Activated B cell treated with CpG ODN at 0.5 μM for 24 hours (primary cell): ENCODE measurements at regions not wholly inside any gene's neighbourhood (a gene's known extent, or its start where the extent isn't known, plus 50 kb on each side); places are given as distances from the start of the nearest gene placed in this dataset.
"Not testable (repeated sequence)": the region's sequence is repeated elsewhere in the genome, so short reads cannot be mapped to it uniquely, and the experiment has no call there.

Experiments
- ATAC-seq: fragments of 200-7000 bp; cut with Tn5 transposase; one replicate; pipeline ENCODE4 v1.10.0; 2021; ENCODE audit warnings: low read depth, mild to moderate bottlenecking, moderate library complexity
- CTCF ChIA-PET: fragments of 350-600 bp; sonication (Branson Sonifier 250); formaldehyde crosslinking; loops from one replicate; lab custom pipeline; 2021; ENCODE audit warnings: antibody characterized with exemption; lab: Charles Lee
- POLR2A ChIA-PET: fragments of 350-600 bp; sonication (Branson Sonifier 250); formaldehyde crosslinking; loops from one replicate; lab custom pipeline; 2021; ENCODE audit warnings: antibody characterized with exemption; lab: Charles Lee
- DNase-seq: peaks from one replicate; pipeline ENCODE4 v3.0.0; 2022
- H3K27ac Mint-ChIP-seq: one replicate; pipeline ENCODE4 v1.8.0; 2020; ENCODE audit warnings: mixed read lengths
- H3K27me3 Mint-ChIP-seq: one replicate; pipeline ENCODE4 v1.8.0; 2021; ENCODE audit warnings: mixed read lengths
- H3K36me3 Mint-ChIP-seq: one replicate; pipeline ENCODE4 v1.8.0; 2021; ENCODE audit warnings: low read depth, mixed read lengths
- H3K4me1 Mint-ChIP-seq: one replicate; pipeline ENCODE4 v1.8.0; 2021; ENCODE audit warnings: mixed read lengths
- H3K4me3 Mint-ChIP-seq: one replicate; pipeline ENCODE4 v1.8.0; 2020; ENCODE audit warnings: mild to moderate bottlenecking, mixed read lengths
- H3K9me3 Mint-ChIP-seq: one replicate; pipeline ENCODE4 v1.8.0; 2020; ENCODE audit warnings: mixed read lengths
- CTCF ChIP-seq: fragments of 200-600 bp; IDR thresholded peaks from one replicate; pipeline ENCODE4 v1.8.0; 2022; ENCODE audit warnings: antibody characterized with exemption, mild to moderate bottlenecking
- intact Hi-C: fragments of 100-400 bp; cut with micrococcal nuclease; formaldehyde crosslinking; loops from one replicate; pipeline ENCODE4 v1.15.1; 2024

DNA sequence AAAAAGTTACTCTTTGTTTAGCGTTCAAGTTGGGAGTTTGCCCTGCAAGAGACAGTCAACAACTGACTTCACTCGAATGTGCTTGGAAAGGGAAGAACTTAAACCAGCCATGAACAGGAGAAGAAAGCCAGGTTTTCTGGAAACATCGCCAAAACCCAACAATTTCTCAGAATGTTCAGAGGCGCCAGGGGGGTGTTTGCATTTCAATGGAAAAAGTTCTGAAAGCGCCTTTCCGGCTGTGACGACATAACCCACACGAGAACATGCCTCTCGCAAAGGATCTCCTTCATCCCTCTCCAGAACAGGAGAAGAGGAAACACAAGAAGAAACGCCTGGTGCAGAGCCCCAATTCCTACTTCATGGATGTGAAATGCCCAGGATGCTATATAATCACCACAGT lies 78.1 kb upstream of the ADGRA3 start:
- CTCF ChIA-PET, result no interaction called here
- Mint-ChIP-seq H3K9me3 (no peaks in the 10 kb centered on the region), H3K36me3 (no peaks in the 10 kb centered on the region), H3K4me1 (no peaks in the 10 kb centered on the region), H3K27ac (no peak overlapping the region), H3K27me3 (no peaks in the 10 kb centered on the region), H3K4me3 (no peak overlapping the region)
- no peak for ATAC-seq
- POLR2A ChIA-PET, result no interaction called here
- DNase-seq, result no peak
- intact Hi-C loops, result no loop called here
- no peak for TF ChIP-seq CTCF

- no peaks in the 10 kb centered on the region for H3K27me3 Mint-ChIP-seq
- ChIA-PET POLR2A (no interaction called here), CTCF (no interaction called here)
- intact Hi-C loops, result no loop called here
- TF ChIP-seq CTCF, result no peak
- no peaks in the 10 kb centered on the region for H3K4me1 Mint-ChIP-seq
- no peaks in the 10 kb centered on the region for H3K36me3 Mint-ChIP-seq
- H3K27ac Mint-ChIP-seq, result no peak overlapping the region
- DNase-seq (no peak), ATAC-seq (no peak)
- no peaks in the 10 kb centered on the region for H3K9me3 Mint-ChIP-seq
- no peak overlapping the region for H3K4me3 Mint-ChIP-seq
Measured at GRCh38 chr4:22595684-22596083, 79.8 kb upstream of the ADGRA3 start.

DNA sequence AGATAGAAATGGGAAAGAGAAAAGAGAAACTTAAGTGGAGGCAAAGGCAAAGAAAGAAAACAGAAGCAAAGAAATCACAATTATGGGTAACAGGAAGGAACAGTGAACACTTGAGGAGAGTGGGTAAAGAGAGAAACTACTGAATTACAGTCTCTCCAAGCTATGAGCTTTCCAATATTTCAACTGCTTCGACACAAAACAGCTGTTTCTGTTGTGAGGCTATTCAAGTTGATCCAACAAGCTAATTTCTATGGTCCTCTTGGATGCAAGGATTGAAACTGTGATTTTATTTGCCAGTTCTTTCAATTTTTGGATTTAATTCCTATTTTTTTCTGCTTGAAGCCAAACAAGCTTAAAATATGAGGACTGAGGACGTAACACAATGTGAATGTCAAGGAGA lies 80.5 kb upstream of the ADGRA3 start:
- no peak for TF ChIP-seq CTCF
- Mint-ChIP-seq H3K4me3 (no peak overlapping the region), H3K36me3 (no peaks in the 10 kb centered on the region), H3K27me3 (no peaks in the 10 kb centered on the region), H3K4me1 (no peaks in the 10 kb centered on the region), H3K9me3 (no peaks in the 10 kb centered on the region), H3K27ac (no peak overlapping the region)
- ATAC-seq (no peak), DNase-seq (no peak)
- ChIA-PET CTCF (no interaction called here), POLR2A (no interaction called here)
- intact Hi-C loops, result no loop called here

DNA sequence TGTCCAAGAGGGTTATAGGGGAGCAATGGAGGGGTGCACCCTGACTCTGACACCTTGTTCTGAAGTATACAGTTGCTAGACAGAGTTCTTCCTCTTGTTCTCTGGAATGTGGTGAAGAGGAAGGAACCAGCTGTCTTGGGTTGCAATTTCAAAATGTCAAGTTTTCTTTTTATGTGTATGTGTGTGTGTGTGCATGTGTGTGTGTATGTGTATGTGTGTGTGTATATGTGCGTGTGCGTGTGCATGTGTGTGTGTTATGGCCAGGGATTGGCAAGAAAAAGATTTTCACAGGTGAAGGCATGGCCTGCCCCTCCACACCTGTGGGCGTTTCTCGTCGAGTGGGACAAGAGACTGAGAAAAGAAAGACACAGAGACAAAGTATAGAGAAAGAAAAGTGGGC lies 81.6 kb upstream of the ADGRA3 start:
- H3K36me3 Mint-ChIP-seq, result no peaks in the 10 kb centered on the region
- H3K4me3 Mint-ChIP-seq, result no peak overlapping the region
- H3K27ac Mint-ChIP-seq, result no peak overlapping the region
- ChIA-PET POLR2A (no interaction called here), CTCF (no interaction called here)
- no peaks in the 10 kb centered on the region for H3K27me3 Mint-ChIP-seq
- no peak for ATAC-seq
- H3K9me3 Mint-ChIP-seq, result no peaks in the 10 kb centered on the region
- DNase-seq, result no peak
- no peak for TF ChIP-seq CTCF
- no peaks in the 10 kb centered on the region for H3K4me1 Mint-ChIP-seq
- intact Hi-C loops, result no loop called here

DNA sequence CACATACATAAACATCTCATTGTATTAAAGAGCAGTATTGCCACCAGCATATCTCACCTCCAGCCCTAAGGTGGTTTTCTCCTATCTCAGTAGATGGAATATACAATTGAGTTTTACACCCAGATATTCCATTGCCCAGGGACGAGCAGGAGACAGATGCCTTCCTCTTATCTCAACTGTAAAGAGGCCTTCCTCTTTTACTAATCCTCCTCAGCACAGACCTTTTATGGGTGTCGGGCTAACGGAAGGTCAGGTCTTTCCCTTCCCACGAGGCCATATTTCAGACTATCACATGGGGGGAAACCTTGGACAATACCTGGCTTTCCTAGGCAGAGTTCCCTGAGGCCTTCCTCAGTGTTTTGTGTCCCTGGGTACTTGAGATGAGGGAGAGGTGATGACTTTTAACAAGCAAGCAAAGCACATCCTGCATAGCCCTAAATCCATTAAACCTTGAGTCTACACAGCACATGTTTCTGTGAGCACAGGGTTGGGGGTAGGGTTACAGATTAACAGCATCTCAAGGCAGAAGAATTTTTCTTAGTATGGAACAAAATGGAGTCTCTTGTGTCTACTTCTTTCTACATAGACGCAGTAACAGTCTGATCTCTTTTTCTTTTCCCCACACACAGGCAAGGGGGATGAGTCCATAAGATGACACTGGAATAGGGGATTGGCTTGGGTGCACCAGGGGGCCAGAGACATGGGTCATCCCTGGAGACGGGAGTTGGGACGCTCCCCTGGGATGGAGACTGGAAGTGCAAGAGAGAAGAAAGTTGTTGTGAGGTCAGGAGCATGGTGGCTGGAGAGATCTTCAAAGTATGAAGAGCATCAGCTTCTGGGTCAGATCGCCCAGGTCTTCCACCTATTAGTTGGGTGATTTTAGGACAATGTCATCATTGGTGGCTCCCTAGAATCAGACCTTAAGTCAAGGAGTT lies 82.5 kb upstream of the ADGRA3 start:
- H3K4me3 Mint-ChIP-seq, ATAC-seq, H3K27ac Mint-ChIP-seq, CTCF ChIA-PET, H3K9me3 Mint-ChIP-seq, H3K4me1 Mint-ChIP-seq, DNase-seq, H3K36me3 Mint-ChIP-seq, POLR2A ChIA-PET, H3K27me3 Mint-ChIP-seq, intact Hi-C loops: not testable (repeated sequence)

GRCh38 chr4:22599228-22599928 lies 83.5 kb upstream of the ADGRA3 start:
- H3K9me3 Mint-ChIP-seq, H3K4me3 Mint-ChIP-seq, H3K4me1 Mint-ChIP-seq, H3K27me3 Mint-ChIP-seq, ATAC-seq, H3K36me3 Mint-ChIP-seq, H3K27ac Mint-ChIP-seq, POLR2A ChIA-PET, DNase-seq, intact Hi-C loops, CTCF ChIA-PET: not testable (repeated sequence)

DNA sequence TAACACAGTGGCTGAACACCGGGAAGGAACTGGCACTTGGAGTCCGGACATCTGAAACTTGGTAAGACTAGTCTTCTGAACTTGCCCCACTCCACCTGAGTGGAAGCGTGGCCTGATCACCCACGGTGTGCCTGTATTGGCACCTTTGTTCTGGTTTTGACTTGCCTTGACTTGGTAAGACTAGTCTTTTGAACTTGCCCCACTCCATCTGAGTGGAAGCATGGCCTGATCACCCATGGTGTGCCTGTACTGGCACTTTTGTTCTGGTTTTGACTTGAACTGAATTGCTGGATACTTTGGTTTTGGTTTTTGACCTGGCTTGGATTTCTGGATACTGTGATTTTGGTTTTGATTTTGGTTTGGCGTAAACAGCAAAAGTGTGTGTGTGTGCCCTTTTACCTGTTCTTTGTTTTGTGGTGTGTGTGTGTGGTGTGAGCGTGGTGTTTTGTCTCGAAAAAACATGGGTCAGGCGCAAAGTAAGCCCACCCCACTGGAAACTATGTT lies 84.1 kb upstream of the ADGRA3 start:
- DNase-seq, H3K4me3 Mint-ChIP-seq, POLR2A ChIA-PET, H3K27ac Mint-ChIP-seq, H3K36me3 Mint-ChIP-seq, intact Hi-C loops, H3K9me3 Mint-ChIP-seq, CTCF ChIA-PET, H3K27me3 Mint-ChIP-seq, H3K4me1 Mint-ChIP-seq, ATAC-seq: not testable (repeated sequence)

GRCh38 chr4:22601638-22602037 lies 85.8 kb upstream of the ADGRA3 start:
- H3K27ac Mint-ChIP-seq, H3K4me3 Mint-ChIP-seq, H3K36me3 Mint-ChIP-seq, CTCF ChIA-PET, H3K9me3 Mint-ChIP-seq, POLR2A ChIA-PET, H3K4me1 Mint-ChIP-seq, DNase-seq, intact Hi-C loops, H3K27me3 Mint-ChIP-seq, ATAC-seq: not testable (repeated sequence)
